ENCODE measurements at regions not wholly inside any gene's neighbourhood (a gene's known extent, or its start where the extent isn't known, plus 50 kb on each side); places are given as distances from the start of the nearest gene placed in this dataset.

DNA sequence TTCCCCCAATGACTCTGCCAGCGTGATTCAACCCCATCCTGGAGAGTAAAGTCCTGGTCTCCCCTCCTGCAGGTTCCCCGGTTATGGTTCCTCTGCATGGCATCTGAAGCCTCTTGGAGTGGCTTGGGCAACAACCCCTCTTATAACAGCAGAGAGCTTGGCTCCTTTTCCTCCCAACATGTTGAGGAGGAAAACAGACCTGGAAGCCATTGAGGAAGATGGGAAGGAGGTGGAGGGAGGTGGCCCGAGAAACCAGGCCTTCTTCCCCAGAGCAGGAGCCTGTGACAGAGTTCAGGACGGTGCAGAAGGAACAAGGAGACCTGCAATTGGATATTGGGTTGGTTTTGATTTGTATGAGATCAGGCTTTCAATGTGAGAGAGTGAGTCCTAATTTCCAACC, 184.0 kb upstream of the ADCY1 start:
- no peak overlapping the region for H3K4me3 ChIP-seq (ENCODE audit: low read length)
- TF ChIP-seq, protein P1, sequence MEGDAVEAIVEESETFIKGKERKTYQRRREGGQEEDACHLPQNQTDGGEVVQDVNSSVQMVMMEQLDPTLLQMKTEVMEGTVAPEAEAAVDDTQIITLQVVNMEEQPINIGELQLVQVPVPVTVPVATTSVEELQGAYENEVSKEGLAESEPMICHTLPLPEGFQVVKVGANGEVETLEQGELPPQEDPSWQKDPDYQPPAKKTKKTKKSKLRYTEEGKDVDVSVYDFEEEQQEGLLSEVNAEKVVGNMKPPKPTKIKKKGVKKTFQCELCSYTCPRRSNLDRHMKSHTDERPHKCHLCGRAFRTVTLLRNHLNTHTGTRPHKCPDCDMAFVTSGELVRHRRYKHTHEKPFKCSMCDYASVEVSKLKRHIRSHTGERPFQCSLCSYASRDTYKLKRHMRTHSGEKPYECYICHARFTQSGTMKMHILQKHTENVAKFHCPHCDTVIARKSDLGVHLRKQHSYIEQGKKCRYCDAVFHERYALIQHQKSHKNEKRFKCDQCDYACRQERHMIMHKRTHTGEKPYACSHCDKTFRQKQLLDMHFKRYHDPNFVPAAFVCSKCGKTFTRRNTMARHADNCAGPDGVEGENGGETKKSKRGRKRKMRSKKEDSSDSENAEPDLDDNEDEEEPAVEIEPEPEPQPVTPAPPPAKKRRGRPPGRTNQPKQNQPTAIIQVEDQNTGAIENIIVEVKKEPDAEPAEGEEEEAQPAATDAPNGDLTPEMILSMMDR (conservative IDR thresholded peaks at IDR 0.05; ENCODE audit: low read length) = no peak
- DNase-seq (ENCODE audit: low read depth) = no peak

DNA sequence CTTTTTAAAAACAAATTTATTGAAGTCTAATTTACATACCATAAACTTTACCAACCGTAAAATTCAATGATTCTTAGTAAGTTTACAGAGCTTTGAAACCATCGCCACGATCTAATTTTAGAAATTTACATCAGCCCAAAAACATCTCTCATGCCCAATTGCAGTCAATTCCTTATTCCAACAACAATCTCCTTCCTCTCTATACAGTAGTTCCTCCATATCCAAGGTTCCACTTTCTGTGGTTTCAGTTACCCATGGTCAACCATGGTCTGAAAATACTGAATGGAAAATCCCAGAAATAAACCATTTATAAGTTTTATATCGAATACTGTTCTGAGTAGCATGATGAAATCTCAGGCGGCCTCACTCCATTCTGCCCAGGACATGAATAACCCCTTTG, 183.4 kb upstream of the ADCY1 start:
- no peak for DNase-seq (ENCODE audit: low read depth)
- TF ChIP-seq, protein P1 (conservative IDR thresholded peaks at IDR 0.05; ENCODE audit: low read length) = no peak
- H3K4me3 ChIP-seq (ENCODE audit: low read length) = no peak overlapping the region

- DNase-seq (ENCODE audit: low read depth) = no peak
- no peak overlapping the region for H3K4me3 ChIP-seq (ENCODE audit: low read length)
- TF ChIP-seq, protein P1 (conservative IDR thresholded peaks at IDR 0.05; ENCODE audit: low read length) = no peak
Observed at GRCh38 chr7:45391618-45392451, 182.3 kb upstream of the ADCY1 start.

DNA sequence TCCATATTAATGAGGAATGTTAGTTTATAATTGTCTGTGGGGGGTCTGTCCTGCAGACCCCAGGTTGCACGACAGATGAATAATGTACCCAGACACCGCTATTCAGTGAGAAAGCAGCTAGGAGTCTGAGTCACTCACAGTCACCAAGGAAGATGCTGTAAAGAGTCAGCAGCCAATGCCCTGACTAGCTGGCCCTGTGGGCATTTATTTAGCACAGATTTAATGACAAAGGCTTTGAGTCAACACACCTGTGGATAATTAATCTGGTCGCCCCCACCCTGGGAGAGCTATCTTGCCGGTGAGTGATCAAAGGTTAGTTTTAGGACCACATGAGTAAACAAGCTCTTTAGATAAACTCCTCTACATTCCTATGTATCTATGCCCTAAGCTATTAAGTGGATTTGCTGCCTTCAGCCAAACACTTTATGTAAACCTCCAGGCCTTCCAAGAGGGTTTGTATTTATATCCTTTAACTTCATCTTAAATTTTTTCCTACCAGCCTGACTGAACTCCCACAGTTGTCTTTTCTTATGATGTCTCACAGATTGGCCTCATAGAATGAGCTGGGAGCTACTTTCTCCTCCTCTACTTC, 180.0 kb upstream of the ADCY1 start:
- no peak for DNase-seq (ENCODE audit: low read depth)
- TF ChIP-seq, protein P1 (conservative IDR thresholded peaks at IDR 0.05; ENCODE audit: low read length) = no peak
- H3K4me3 ChIP-seq (ENCODE audit: low read length) = no peak overlapping the region

DNA sequence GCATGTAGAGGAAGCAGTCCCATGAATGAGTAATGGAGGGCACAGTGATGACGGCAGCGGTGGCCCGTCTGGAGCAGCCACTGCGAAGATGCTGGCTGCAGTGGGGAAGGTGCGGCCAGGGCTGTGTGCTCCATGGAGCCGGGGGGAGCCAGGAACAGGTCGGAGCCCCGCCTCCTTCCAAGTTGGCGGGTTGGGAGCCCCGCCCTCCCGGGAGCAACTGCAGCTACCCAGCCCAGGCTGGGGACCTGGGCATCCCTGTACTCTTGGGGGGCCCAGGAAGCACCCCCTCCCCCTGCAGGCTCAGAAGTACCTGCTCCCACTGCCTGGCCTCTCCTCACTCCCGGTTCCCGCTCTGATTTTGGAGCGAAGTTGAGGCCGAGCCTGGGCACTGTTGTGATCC, 175.1 kb upstream of the ADCY1 start:
- TF ChIP-seq, protein P1 (conservative IDR thresholded peaks at IDR 0.05; ENCODE audit: low read length) = no peak
- H3K4me3 ChIP-seq (ENCODE audit: low read length) = no peak overlapping the region
- no peak for DNase-seq (ENCODE audit: low read depth)

GRCh38 chr7:45400680-45401079, 173.5 kb upstream of the ADCY1 start:
- no peak overlapping the region for H3K4me3 ChIP-seq (ENCODE audit: low read length)
- TF ChIP-seq, protein P1 (conservative IDR thresholded peaks at IDR 0.05; ENCODE audit: low read length) = no peak
- no peak for DNase-seq (ENCODE audit: low read depth)

DNA sequence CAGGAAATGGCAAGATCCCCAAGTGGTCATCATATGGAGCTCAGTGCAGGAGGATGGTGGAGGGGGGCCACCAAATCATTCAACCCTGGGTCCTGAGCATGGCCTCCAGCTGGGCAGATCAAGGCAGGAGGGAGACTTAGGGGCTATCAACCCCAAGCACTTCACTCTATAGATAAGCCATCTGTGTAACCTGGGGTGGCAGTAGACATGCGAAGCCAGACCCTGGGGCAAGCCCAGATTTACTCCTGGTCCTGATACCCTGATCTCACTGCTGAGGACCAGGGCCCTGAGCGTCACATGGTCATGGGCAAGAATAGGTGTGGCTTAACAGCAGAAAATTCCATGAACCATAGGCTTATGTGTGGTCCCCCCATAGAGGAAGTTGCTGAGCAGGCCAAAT, 173.0 kb upstream of the ADCY1 start:
- no peak for DNase-seq (ENCODE audit: low read depth)
- H3K4me3 ChIP-seq (ENCODE audit: low read length) = no peak overlapping the region
- TF ChIP-seq, protein P1 (conservative IDR thresholded peaks at IDR 0.05; ENCODE audit: low read length) = no peak
